A549 (cell line): ENCODE measurements at regions not wholly inside any gene's neighbourhood (a gene's known extent, or its start where the extent isn't known, plus 50 kb on each side); places are given as distances from the start of the nearest gene placed in this dataset.

Experiments
- BHLHE40 ChIP-seq: IDR thresholded peaks from 2 replicates; pipeline ENCODE4 v1.6.1; 2012; ENCODE audit warnings: low read depth, low read length, inconsistent platforms
- CTCF ChIP-seq: fragments of >200 bp; sonication (Bioruptor Twin); formaldehyde crosslinking; IDR thresholded peaks from 3 replicates; pipeline ENCODE4 v1.5.1; 2016
- ESRRA ChIP-seq: fragments of 150-350 bp; IDR thresholded peaks from 2 replicates; pipeline ENCODE4 v1.6.1; 2014; ENCODE audit warnings: mild to moderate bottlenecking, low read length, borderline replicate concordance
- HDAC2 ChIP-seq: fragments of 200-600 bp; sonication (generic); IDR thresholded peaks from 2 replicates; pipeline ENCODE4 v1.6.1; 2016
- KDM1A ChIP-seq: fragments of 200-600 bp; sonication (generic); IDR thresholded peaks from 2 replicates; pipeline ENCODE4 v1.6.1; 2016; ENCODE audit warnings: low read depth, mild to moderate bottlenecking
- MYC ChIP-seq: IDR thresholded peaks from 2 replicates; pipeline ENCODE4 v1.6.1; 2012; ENCODE audit warnings: mild to moderate bottlenecking, inconsistent platforms, low read length, improper control_type of control experiment, borderline replicate concordance
- NFE2L2 ChIP-seq: fragments of 150-350 bp; conservative IDR thresholded peaks from 2 replicates; pipeline ENCODE4 v1.6.1; 2014; ENCODE audit warnings: low read length
- PBX3 ChIP-seq: IDR thresholded peaks from 2 replicates; pipeline ENCODE4 v1.6.1; 2012
- POLR2A ChIP-seq: IDR thresholded peaks from 2 replicates; pipeline ENCODE4 v1.6.1; 2012; ENCODE audit warnings: mild to moderate bottlenecking, low read length
- REST ChIP-seq: fragments of 200-600 bp; sonication (generic); IDR thresholded peaks from 2 replicates; pipeline ENCODE4 v1.6.1; 2016; ENCODE audit warnings: antibody characterized with exemption, mild to moderate bottlenecking, moderate library complexity
- RFX5 ChIP-seq: fragments of 450-650 bp; IDR thresholded peaks from 2 replicates; pipeline ENCODE4 v1.7.1; 2014; ENCODE audit warnings: antibody characterized with exemption, mild to moderate bottlenecking, moderate library complexity
- SMC3 ChIP-seq: fragments of >200 bp; sonication (Bioruptor Twin); formaldehyde crosslinking; IDR thresholded peaks from 3 replicates; pipeline ENCODE4 v1.6.1; 2018; ENCODE audit warnings: inconsistent platforms

GRCh38 chr6:159577564-159577963, 115.5 kb downstream of the SOD2 start:
- TF ChIP-seq SMC3 (no peak), RFX5 (no peak), CTCF (no peak), BHLHE40 (no peak), MYC (no peak), NFE2L2 (no peak), ESRRA (no peak), KDM1A (no peak), HDAC2 (no peak), REST (no peak), POLR2A (no peak), PBX3 (no peak)
